DND-41 (cell line): ENCODE measurements at regions not wholly inside any gene's neighbourhood (a gene's known extent, or its start where the extent isn't known, plus 50 kb on each side); places are given as distances from the start of the nearest gene placed in this dataset.
"Not testable (repeated sequence)": the region's sequence is repeated elsewhere in the genome, so short reads cannot be mapped to it uniquely, and the experiment has no call there.

Source experiments
- ATAC-seq: fragments of 200-7000 bp; cut with Tn5 transposase; 3 replicates; pipeline ENCODE4 v1.9.1; 2021; ENCODE audit warnings: low read depth; ENCODE audit not compliant: insufficient read depth
- DNase-seq: peaks from one replicate; pipeline ENCODE4 v3.0.0-alpha.2; 2020
- H2AFZ ChIP-seq: 2 replicates; pipeline ENCODE4 v1.6.0; 2012; ENCODE audit warnings: low read depth, low read length
- H3K27ac ChIP-seq: 2 replicates; pipeline ENCODE4 v1.5.1; 2012; ENCODE audit warnings: low read length, inconsistent platforms
- H3K27me3 ChIP-seq: fragments of 200-600 bp; sonication (generic); 2 replicates; pipeline ENCODE4 v1.6.0; 2012; ENCODE audit warnings: low read length, mild to moderate bottlenecking, inconsistent platforms; ENCODE audit not compliant: insufficient read depth, poor library complexity
- H3K36me3 ChIP-seq: 2 replicates; pipeline ENCODE4 v1.5.1; 2012; ENCODE audit warnings: low read length, inconsistent platforms; ENCODE audit not compliant: insufficient read depth
- H3K4me1 ChIP-seq: 2 replicates; pipeline ENCODE4 v1.5.1; 2012; ENCODE audit warnings: mild to moderate bottlenecking, low read length; ENCODE audit not compliant: insufficient read depth
- H3K4me2 ChIP-seq: 2 replicates; pipeline ENCODE4 v1.6.0; 2012; ENCODE audit warnings: mild to moderate bottlenecking, moderate library complexity, low read length, inconsistent platforms; ENCODE audit not compliant: insufficient read depth
- H3K4me3 ChIP-seq, 2 experiments: fragments of 200-600 bp in 1 of 2; shearing (Covaris generic) in 1 of 2; 2 replicates each; pipeline ENCODE4 v1.5.1; 2012 to 2016; ENCODE audit warnings: inconsistent platforms in 2 of 2, low read length in 2 of 2, mild to moderate bottlenecking in 2 of 2, low read depth in 1 of 2, moderate library complexity in 1 of 2
- H3K79me2 ChIP-seq: 2 replicates; pipeline ENCODE4 v1.6.0; 2012; ENCODE audit warnings: low read length, inconsistent platforms; ENCODE audit not compliant: insufficient read depth
- H3K9ac ChIP-seq: 2 replicates; pipeline ENCODE4 v1.6.0; 2012; ENCODE audit warnings: low read depth, mild to moderate bottlenecking, inconsistent platforms, low read length, moderate library complexity
- H3K9me3 ChIP-seq: 2 replicates; pipeline ENCODE4 v1.5.1; 2012; ENCODE audit warnings: low read length, moderate library complexity, mild to moderate bottlenecking, inconsistent platforms; ENCODE audit not compliant: insufficient read depth, severe bottlenecking
- H4K20me1 ChIP-seq: 2 replicates; pipeline ENCODE4 v1.6.0; 2012; ENCODE audit warnings: low read length; ENCODE audit not compliant: insufficient read depth
- EZH2 ChIP-seq: IDR thresholded peaks from 3 replicates; pipeline ENCODE4 v1.6.1; 2012; ENCODE audit warnings: borderline replicate concordance, low read depth, mild to moderate bottlenecking, moderate library complexity, low read length, inconsistent platforms; ENCODE audit not compliant: severe bottlenecking
- TF ChIP-seq, protein P1 (sequence below): IDR thresholded peaks from 2 replicates; pipeline ENCODE4 v1.5.1; 2012; ENCODE audit warnings: borderline replicate concordance, low read length, moderate library complexity, mild to moderate bottlenecking; ENCODE audit not compliant: poor library complexity, severe bottlenecking; ENCODE audit errors: extremely low read depth

DNA sequence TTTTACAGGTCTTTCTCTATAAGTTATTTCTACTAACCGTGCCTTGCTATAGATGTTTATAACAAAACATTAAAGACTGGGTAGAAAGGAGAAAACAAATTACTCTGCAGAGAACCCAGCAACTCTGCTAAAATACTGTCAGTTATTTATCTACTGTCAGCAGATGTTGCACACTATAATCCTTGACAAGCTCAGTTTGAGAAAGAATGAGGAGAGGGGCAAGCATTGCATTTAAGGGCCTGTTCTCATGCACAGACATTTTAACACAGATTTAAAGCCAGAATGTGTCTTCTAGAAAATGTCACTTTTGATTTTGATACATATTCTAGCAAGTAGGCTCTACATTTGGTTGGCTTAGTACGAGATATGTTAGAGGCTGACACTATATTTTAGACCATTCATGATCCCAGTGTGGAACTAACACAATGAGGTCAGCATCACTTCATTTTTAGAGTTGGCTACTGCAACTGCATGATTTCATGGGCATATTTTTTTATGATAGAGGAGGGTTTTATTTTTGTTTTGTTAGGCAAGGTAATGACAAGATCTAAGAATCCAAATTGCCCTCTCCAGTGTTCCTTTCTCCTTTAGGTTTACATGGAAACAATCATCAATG is 516.4 kb downstream of the ZEB2 start:
- no peaks in the 10 kb centered on the region for H3K36me3 ChIP-seq
- no peak overlapping the region for H3K4me2 ChIP-seq
- no peak overlapping the region for H3K27ac ChIP-seq
- DNase-seq (no peak), ATAC-seq (no peak)
- H3K9ac ChIP-seq: no peak overlapping the region
- no peak for TF ChIP-seq EZH2
- TF ChIP-seq, protein P1, sequence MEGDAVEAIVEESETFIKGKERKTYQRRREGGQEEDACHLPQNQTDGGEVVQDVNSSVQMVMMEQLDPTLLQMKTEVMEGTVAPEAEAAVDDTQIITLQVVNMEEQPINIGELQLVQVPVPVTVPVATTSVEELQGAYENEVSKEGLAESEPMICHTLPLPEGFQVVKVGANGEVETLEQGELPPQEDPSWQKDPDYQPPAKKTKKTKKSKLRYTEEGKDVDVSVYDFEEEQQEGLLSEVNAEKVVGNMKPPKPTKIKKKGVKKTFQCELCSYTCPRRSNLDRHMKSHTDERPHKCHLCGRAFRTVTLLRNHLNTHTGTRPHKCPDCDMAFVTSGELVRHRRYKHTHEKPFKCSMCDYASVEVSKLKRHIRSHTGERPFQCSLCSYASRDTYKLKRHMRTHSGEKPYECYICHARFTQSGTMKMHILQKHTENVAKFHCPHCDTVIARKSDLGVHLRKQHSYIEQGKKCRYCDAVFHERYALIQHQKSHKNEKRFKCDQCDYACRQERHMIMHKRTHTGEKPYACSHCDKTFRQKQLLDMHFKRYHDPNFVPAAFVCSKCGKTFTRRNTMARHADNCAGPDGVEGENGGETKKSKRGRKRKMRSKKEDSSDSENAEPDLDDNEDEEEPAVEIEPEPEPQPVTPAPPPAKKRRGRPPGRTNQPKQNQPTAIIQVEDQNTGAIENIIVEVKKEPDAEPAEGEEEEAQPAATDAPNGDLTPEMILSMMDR: no peak
- H3K4me1 ChIP-seq: no peaks in the 10 kb centered on the region
- H3K79me2 ChIP-seq: no peaks in the 10 kb centered on the region
- no peak overlapping the region for H3K4me3 ChIP-seq
- H3K9me3 ChIP-seq: no peaks in the 10 kb centered on the region
- no peaks in the 10 kb centered on the region for H3K27me3 ChIP-seq
- no peak overlapping the region for H2AFZ ChIP-seq
- H4K20me1 ChIP-seq: no peaks in the 10 kb centered on the region

GRCh38 chr2:143996974-143997373 is 522.9 kb downstream of the ZEB2 start:
- no peak overlapping the region for H3K4me3 ChIP-seq
- TF ChIP-seq EZH2: no peak
- TF ChIP-seq, protein P1: no peak
- no peak overlapping the region for H3K27ac ChIP-seq
- H3K79me2 ChIP-seq: no peaks in the 10 kb centered on the region
- no peak overlapping the region for H3K9ac ChIP-seq
- H3K4me1 ChIP-seq: no peaks in the 10 kb centered on the region
- no peaks in the 10 kb centered on the region for H3K36me3 ChIP-seq
- H3K4me2 ChIP-seq: no peak overlapping the region
- no peaks in the 10 kb centered on the region for H4K20me1 ChIP-seq
- ATAC-seq: no peak
- no peak for DNase-seq
- no peaks in the 10 kb centered on the region for H3K27me3 ChIP-seq
- H2AFZ ChIP-seq: no peak overlapping the region
- H3K9me3 ChIP-seq: no peaks in the 10 kb centered on the region

- Histone ChIP-seq H3K36me3 (no peaks in the 10 kb centered on the region), H3K4me1 (no peaks in the 10 kb centered on the region), H3K9ac (no peak overlapping the region), H3K27ac (no peak overlapping the region), H3K4me3 (no peak overlapping the region), H4K20me1 (no peaks in the 10 kb centered on the region), H3K79me2 (no peaks in the 10 kb centered on the region), H3K27me3 (no peaks in the 10 kb centered on the region), H2AFZ (no peak overlapping the region), H3K9me3 (no peaks in the 10 kb centered on the region), H3K4me2 (no peak overlapping the region)
- ATAC-seq (no peak), DNase-seq (no peak)
- TF ChIP-seq EZH2: no peak
- TF ChIP-seq, protein P1: no peak
Observed at GRCh38 chr2:143994961-143995360, 525.0 kb downstream of the ZEB2 start.

- not testable (repeated sequence) for H3K4me2 ChIP-seq, DNase-seq, H3K9me3 ChIP-seq, ATAC-seq, H3K79me2 ChIP-seq, H3K9ac ChIP-seq, H3K36me3 ChIP-seq, H3K27me3 ChIP-seq, H3K4me1 ChIP-seq, H4K20me1 ChIP-seq, H2AFZ ChIP-seq, H3K4me3 ChIP-seq, H3K27ac ChIP-seq
Observed at GRCh38 chr2:143991596-143991995, 528.3 kb downstream of the ZEB2 start.
